Astrocyte of the hippocampus (primary cell): ENCODE measurements at regions not wholly inside any gene's neighbourhood (a gene's known extent, or its start where the extent isn't known, plus 50 kb on each side); places are given as distances from the start of the nearest gene placed in this dataset.

Experiments
- DNase-seq: peaks from one replicate; pipeline ENCODE4 v3.0.0; 2011; ENCODE audit warnings: low read depth, low spot score

GRCh38 chr22:47572443-47572842, 810.0 kb downstream of the TBC1D22A start:
- DNase-seq: no peak

- no peak for DNase-seq
These were observed 809.2 kb downstream of the TBC1D22A start for GRCh38 chr22:47571616-47572015.

DNA sequence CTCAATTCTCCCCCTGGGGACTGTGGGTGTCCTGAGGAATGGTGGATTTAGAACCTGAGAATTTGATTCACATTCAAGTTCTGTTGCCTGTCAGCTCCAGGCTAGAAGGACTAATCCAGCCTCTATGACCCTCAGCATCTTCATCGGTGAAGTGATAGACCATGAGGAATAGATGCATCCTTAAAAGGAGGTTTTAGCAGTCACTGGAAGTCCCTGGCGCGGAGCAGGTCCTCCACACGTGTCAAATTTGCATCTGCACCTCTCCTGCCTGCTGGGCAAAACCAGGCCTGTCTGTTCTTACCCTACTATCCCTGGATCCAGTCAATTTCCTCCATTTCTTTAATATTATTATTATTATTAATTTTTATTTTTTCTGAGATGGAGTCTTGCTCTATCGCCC, 808.4 kb downstream of the TBC1D22A start:
- DNase-seq: no peak

- no peak for DNase-seq
These were observed 807.8 kb downstream of the TBC1D22A start for GRCh38 chr22:47570300-47570685.

- no peak for DNase-seq
These were observed 807.2 kb downstream of the TBC1D22A start for GRCh38 chr22:47569389-47570299.

DNA sequence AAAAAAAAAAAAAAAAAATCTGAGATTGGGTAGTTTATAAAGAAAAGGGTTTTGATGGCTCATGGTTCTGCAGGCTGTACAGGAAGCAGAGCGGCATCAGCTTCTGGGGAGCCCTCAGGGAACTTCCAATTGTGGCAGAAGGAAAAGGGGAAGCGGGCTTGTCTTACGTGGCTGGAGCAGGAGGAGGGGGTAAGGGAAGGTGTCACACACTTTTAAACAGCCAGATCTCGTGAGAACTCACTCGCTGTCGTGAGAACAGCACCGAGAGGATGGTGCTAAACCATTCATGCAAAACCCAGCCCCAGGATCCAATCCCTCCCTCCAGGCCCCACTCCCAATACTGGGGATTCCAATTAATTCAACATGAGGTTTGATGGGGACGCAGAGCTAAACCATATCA, 806.2 kb downstream of the TBC1D22A start:
- no peak for DNase-seq

GRCh38 chr22:47567126-47568090, 805.0 kb downstream of the TBC1D22A start:
- no peak for DNase-seq

GRCh38 chr22:47566491-47566890, 804.0 kb downstream of the TBC1D22A start:
- DNase-seq: no peak

DNA sequence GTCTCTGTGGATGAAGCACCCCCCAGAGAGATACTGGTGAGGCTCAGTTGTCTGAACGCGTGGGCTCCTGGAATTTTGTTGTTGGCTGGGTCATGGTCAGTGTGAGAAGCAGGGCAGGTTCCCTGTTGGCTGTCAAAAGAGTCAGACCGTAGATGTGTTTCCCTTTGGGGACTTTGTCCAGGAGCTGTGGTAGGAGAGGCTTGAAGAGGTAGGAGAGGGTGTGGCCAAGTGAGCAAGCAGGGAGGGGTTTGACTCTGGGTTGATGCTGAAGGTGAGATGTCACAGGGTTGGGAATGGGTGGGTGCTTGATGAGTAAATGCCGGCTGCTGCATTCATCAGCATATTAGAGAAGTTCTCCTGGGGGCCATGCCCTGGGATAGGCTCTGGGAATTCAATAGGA, 803.2 kb downstream of the TBC1D22A start:
- no peak for DNase-seq

- no peak for DNase-seq
These were observed 802.4 kb downstream of the TBC1D22A start for GRCh38 chr22:47564651-47565434.

DNA sequence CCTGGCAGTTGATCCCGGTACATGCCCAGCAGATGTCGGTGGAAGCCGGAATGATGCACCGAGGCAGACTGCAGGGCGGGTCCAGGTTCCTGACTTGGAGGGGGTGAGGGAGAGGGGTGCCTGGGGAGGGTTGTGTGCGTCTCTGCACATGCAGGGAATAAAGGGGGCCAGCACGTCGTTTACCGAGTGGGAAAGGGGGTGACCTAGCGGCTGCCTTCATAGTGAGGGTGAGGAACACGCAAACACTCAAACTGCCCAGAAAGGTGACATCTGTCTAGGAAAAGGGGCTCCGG, 801.7 kb downstream of the TBC1D22A start:
- DNase-seq: no peak

- DNase-seq: no peak
These were observed 801.1 kb downstream of the TBC1D22A start for GRCh38 chr22:47563406-47564157.

DNA sequence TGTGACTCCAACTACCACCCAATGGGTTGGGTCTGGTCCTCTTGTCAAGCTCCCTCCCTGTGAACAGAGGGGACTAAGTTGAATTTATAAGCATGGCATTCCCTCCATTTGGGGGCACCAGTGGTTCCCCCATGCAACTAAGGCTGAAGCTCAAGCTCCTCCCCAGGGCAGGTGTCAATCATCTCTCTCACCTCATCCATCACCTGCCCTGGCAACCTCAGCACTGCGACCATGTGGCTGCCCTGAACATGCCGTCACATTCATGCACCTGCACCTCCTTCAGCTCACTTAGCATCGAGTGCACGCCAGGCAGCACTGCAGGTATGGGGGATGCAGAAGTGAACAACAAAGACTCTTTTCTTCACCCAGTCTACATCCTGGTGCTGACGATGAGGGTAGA, 799.3 kb downstream of the TBC1D22A start:
- DNase-seq: no peak

- no peak for DNase-seq
These were observed 798.7 kb downstream of the TBC1D22A start for GRCh38 chr22:47561115-47561675.

GRCh38 chr22:47558828-47559700, 796.6 kb downstream of the TBC1D22A start:
- no peak for DNase-seq

DNA sequence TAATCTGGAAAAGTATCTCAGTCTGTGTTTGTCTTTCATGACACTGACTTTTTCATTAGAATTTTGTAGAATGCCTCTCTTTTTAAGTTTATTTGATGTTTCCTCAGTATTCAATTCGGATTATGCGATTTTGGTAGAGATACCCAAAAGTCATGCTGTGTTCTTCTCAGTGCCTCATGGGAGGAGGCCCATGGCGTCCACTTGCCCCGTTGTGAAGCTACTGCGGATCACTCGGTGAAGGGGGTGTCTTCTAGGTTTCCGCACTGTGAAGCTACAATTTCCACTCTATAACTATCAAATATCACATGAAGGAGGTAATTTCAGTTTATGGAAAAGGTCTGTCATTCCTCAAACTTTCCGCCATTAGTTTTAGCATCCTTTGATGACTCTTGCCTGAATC, 794.0 kb downstream of the TBC1D22A start:
- DNase-seq: no peak

DNA sequence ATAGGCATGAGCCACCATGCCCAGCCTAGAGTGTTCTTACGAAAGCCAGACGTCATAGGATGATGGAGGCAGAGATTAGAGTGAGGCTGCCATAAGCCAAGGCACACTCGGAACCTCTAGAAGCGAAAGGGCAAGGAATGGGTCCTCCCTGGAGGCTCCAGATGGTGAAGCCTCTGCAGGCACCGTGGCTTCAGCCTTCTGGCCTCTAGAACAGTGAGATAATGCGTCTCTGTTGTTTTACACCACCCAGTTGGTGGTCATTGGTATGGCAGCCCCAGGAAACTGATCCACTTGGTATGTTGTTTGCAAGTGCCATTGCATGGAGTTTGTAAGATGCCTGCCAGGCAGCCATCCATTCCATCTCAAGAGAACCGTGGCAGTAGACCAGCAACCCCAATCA, 791.0 kb downstream of the TBC1D22A start:
- DNase-seq: no peak

DNA sequence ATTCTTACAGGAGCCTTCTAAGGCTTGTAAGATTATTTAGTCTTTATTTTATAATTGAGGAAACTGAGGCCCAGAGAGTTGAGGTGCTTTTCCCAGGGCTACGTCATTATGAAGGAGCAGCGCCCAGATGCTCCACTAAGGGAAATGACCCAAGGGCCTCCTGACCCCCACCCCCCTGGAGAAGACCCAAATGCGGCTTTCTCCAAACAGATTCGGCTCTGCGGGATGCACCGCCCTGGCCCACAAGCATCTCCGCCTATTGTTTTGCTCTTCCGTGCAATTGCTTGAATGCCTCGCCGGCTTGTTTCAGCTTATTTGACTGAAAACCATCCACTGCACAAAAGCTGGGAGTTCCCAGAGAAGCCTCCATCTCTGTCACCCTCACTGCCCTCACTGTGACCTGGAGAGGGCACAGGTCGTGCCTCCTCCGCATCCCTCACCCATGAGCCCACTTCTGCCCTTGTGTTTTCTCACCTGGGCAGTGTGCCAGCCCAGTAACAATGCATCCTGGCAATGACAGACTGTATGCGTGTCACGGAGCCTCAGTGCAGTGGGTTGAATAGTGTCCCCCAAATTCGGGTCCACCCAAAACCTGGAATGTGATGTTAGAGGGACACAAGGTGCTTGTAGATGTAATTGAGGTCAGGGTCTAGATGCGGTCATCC, 790.2 kb downstream of the TBC1D22A start:
- DNase-seq: no peak

DNA sequence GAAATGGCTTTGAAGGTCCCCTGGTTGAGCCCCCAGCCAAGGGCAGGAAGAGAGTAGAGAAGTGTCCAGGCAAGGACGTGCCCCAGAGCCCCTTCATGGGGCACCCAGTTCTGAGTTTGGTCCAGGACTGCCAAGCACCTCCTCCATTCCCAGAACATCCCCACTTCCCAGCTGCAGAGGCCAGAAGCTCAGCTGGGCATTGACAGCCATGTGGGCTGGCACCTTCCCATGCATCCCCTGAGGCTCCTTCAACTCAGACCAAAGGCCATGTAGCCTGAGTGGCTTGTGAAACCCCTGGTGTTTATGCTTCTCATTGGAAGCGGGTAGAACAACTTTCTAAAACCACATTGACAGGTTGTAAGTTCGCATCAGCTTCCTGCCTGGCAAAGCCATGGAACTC, 789.6 kb downstream of the TBC1D22A start:
- DNase-seq: no peak
